T-helper 2 cell (primary cell): ENCODE measurements at regions not wholly inside any gene's neighbourhood (a gene's known extent, or its start where the extent isn't known, plus 50 kb on each side); places are given as distances from the start of the nearest gene placed in this dataset.

ENCODE experiments used
- DNase-seq, 5 experiments: peaks; one replicate each; pipeline versions ENCODE4 v3.0.0 to v3.0.0-alpha.2; 2012 to 2022

DNA sequence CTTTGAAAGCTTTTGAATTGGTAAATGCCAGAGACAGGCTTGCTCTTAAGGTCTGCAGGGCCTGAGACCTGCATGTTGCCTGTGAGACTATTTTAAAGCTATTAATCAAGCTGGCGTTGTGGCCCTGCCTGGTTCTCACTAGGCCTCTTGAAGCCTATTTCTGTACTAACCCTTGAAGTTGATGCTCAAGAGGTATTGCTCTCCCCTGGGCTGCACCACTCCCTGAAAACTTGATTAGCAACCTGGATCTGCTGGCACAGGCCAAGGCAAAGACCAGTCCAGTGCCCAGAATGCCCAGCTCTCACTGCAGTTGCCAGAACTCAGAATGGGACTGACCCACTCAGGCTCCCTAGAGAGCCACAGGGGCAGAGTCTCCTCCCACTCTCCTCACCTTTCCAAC, 220.0 kb upstream of the MEOX2 start:
- no peak for DNase-seq

DNA sequence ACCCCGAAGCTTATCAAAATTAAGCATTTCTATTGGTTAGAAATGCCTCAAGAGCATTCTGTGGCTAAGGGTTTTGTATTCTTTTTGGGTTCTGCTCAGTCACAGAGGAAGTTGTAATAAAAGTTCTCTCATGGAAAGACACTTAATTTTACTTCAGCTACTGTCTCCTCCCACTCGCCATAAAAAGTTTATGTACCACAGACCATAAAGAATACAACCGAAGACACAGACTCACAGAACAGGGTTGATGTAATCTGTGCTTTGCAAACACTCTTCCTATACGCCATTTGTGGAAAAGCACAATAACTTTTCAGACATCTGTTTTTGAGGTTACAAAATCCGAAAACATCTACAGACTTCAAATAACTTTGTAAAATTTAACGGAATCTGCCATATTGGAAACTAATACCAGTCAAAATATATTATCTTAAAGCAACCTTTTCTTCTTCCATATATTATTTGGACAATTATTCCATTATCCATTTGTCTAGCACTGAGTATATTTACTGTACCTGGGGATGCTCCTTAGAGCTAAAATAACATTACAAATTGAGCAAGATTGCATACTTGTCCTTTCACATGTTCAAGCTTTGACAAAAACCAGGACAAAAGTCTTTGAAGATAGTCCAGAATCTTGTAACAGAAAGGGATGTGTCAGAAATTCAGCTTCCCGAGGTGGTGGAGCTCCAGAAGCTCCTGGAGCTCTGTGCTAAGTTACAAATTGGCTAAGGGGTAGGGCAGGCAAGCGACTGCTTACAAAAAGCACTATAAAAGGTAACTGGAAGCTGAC, 219.0 kb upstream of the MEOX2 start:
- DNase-seq, result no peak

DNA sequence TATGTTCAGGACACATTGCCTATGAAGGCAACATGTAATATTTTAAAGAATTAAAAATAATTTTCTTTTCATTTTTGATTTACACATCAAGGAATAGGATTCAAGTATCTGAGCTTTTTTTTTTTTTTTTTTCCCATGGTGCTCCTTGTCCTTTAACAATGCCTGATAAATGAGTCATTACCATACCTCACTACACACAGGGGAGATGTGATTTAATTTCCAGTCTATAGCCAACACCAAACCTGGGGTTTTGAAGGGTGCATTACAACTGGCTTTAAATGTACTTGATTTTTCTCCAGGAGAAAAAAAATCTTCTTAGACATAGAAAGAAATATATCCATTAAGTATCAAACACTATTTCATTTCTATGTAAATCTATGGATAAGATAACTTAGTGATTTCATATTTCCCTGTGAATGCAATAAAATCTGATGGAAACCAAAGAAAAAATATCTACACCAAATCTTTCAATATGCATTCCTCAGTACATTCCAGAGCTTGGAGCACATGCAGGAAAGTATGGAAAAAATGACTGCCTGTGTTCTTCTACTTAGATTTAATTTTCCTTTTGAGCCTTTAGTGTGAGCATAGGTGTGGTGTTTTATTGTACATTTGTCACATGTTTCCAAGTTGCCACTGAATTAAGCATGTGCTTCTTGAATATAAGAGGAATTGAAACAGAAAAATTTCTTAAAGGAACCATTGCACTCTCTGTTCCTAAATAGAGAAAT, 204.8 kb upstream of the MEOX2 start:
- no peak for DNase-seq

DNA sequence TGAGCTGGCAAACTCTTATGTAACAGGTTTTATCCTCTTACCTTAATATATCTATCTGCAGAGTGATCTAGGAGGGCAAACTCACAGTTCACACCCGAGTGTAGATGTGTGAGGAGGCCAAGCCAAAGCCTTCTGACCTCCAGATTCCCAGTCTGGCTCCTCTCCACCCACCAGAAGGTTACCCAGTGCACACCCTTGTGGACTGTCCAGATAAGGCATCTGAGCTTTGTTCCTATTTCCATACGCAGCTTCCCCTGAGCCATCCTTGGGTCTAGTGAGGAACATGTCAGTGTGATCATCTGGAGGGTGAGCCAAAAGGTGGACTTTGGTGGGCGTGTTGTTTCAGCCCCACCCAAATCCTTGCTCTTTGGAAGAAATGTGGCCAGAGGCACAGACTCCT, 203.0 kb upstream of the MEOX2 start:
- DNase-seq, result no peak

DNA sequence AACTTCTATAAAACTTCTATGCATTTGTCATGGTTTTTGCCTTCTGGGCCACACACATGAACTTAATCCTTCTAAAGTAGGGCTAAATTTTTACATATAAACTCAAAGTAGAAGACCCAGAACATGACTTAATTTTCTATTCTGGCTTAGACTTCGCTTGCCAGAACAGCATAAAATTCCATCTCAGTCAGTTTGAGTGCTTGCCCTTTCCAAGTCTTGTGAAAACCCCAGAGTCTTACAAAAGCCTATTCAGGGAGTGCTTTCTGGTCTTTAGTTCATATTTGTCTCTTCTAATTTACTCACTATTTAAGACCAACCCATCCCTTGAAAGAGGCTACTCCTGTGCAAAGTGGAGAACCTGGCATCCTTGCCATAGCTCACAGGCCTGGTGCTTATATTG, 201.6 kb upstream of the MEOX2 start:
- no peak for DNase-seq

DNA sequence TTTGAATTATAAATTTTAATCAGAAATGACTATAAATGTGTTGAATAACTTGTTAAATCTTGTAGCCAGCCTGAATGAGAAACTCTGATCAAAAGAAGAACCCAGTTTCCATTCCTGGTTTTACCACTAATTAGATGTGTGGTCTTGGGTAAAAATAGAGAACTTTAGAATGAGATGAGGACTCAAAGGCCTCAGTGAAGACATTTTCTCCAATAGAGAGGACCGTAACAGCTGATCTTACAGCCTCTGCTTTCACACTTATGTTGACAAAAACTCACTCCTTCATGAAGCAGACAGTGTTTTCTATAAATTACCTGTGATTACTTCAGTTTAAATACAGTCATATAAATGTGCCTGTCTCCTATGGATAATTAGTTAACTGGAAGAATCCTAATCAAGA, 200.1 kb upstream of the MEOX2 start:
- no peak for DNase-seq

DNA sequence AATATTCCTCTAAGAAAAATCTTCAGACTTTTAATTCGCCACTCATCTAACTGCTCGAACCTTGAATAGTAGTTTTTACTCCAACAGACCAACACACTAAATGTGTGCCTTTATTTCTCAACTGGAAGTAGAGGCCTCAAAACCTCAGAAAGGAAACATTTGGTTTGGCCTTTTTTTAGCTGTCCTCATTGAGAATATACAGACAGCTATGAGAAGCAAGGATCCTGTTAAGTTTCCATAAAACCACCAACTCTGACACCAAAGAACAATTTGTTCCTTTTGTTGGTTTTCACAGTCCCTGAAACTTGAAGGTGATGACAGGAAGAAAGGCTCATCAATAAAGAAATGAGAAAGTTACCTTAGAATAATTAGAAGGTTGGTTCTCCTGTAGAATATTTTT, 199.2 kb upstream of the MEOX2 start:
- DNase-seq, result no peak

DNA sequence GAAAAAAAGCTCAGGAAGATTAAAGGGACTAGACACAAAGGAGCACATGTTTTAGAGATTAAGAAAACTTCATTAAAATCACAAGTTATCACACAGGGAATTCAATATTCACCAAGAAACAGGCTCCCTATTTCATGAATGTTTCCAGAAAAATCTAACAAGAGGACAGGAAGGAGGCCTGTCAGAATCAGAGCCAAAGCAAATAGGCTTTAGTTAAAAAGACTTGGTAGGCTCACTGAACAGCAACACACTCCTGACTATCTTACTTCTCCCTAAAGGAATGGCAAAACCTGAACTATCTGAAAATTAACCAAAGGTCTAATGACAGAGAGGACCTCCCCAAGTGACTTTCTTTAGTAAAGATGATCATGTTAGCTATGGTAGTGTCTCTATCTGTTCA, 188.3 kb upstream of the MEOX2 start:
- DNase-seq, result no peak

DNA sequence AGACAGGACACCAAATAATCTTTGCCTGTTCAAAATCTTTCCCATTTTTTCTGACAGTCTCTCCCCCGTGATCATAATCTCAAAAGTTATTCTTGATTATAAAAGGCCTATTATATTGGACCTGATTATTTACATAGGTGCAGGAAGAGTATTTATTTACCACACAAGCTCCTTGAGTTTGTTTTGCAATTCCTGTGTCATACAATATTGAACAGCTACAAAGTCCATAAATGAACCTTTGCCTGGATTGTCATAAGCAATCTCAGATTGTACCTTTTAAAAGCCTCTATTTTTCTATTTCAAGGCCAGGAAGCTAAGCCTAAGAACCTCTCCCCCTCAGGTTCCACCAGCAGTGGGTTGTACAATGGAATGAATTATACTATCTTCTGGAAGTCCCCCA, 183.9 kb upstream of the MEOX2 start:
- no peak for DNase-seq

DNA sequence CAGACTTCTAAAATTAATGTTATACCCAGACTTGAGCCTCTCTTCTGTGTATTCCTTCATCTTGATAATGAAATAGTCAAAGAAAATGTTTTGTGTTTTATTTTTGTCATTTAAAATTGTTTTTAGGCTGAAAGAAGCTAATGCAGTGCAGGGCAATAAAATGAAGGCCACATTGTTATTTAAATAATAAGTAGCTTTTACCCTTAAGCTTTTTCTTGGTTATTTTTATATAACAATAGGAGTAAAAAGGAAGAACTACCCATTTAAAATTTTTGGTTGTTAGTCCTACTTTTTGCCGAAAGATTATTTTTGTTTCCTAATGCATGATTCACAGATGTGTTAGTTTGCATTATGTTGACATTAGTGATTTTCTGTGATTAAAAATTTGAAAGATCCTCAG, 181.0 kb upstream of the MEOX2 start:
- DNase-seq, result no peak

DNA sequence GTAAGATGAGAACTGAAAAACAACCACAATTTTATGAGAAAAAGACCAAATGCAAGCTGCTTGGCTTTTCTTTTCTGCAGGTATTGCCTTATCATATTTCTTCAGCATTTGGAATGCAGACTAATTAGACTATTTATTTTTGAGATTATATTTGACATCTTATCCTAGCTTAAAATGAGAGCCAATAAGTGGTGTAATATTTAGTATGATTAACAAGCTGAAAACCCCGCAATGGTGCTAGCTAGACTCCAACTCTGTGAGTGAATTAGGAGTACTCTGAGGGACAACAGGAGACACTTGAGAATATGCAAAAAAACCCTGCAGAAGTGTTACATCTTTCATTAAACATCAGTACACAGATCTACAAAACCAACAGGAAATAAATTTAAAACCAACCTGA, 180.3 kb upstream of the MEOX2 start:
- DNase-seq, result no peak

DNA sequence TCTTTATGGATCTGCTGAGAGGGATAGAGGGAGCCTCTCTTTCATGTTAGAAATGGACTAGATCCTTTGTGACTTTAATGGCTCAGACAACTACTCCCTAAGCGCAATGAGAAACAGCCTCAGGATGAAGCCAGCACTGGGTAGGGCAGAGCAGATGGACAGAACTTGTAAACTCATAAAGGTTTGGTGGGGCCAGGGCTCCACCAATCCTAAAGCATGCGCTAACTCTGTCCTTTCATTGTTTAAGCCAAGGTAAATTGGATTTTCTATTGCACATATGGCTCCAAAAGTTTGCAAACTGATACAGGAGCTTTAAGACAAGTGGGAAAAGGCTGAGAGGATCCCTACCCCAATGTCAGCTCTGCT, 178.1 kb upstream of the MEOX2 start:
- DNase-seq, result no peak

DNA sequence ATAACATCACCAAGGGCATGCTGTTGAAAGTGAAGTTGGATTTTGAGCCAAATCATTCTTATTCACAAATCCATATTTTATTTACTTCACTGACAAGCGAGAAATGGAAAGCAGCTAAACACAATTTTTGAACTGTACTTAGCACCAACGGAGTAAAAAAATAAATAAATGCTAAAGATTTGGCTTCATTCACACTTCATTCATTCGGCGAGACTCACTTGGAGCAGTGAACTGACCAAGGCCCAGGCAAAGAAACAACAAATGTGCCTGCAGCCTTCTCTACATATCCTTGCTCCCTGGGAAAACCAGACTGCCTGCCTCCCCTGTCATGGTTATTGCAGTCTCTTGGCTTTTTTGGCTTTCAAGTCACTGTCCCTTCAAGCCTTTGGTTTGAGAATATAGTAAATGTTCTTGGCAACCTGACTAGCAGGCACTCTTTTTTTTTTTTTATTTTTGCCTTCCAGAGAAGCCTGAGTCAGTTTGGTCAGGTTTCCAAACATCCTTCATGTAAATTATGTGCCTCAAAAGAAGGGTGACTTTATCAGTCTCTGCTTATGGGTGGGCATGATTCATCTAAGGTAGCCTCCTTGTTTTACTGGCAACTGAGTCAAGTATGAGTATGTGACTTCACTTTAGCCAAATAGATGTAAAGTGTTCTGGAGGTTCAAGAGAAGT, 177.6 kb upstream of the MEOX2 start:
- no peak for DNase-seq

DNA sequence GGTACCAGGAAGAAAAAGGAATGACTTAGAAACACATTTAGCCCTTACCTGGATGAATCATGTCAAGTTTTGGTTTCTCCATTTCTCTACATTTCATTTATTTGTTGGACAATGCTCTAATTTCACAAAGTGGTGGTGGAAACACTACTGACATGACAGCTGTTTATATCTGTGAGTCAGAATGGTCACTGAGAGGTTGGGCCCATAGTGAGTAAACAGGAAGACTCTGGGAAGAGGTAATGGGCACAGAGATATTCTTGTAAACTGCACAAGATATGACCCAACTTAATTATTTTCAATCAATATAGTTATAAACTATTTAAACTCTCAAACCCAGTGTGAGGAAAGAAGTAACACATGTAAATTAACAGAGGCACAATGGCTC, 176.3 kb upstream of the MEOX2 start:
- DNase-seq, result no peak

DNA sequence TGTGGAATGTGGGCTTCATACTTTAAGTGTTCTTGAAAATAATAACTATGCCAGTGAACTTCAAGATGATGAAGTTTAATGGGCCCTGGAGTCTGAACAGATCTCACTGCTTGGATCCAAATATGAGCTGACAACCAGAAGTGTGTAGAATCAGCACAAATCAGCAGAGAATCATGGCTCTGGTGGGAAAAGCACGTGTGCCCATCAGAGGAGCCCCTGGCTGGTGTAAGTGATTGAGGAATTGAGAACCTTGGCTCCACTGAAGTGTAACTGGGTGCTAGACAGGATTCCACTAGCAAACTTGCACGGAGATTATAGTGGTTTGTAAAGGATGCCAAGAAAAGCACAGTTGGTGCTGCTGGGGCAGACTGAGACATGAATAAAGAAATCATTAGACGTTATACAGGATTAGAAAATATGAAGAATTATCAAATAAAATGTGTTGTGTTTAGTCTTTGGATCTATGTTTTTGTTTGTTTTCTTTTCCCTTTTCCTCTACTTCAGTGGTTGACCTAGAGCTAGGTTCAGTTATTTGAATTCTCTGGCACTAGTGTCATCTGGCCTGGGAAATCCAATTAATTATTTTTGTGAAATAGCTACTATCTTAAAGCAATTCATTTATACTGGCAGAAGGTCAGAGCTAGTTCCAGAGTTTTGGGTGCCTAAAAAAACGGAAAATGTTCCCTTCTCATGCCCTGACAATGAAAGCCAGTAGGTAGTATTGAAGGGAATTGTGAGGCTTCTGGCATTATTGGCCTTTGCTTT, 175.7 kb upstream of the MEOX2 start:
- no peak for DNase-seq

DNA sequence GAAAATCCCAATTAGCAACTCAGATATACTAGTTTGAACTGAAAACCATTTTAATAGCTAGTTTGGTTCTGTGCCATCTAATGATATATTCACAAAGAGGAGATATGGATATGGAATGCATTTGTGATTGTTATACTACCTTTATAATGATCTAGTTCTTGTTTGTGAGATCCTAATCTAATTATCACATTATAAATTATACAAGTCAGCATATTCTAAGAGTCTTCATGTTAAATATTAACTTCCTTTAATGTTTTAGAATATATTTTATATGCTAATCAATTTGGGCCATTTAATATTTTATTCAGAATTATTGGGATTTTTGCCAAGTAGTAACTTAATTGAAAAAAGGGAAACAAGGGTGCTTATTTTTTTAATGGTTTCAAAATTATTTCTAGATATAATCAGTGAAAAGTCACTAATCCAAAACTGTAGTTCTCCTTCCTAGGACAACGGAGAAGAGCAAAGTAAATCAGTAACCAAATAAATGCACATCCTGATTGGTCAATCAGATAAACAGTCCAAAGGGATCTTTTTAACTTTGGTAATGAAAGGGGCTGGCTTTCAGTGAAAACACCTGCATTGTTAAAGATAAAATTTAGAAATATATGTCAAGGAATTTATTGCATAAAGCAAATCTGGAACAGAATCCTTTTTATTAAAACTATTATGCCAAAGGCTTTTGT, 173.9 kb upstream of the MEOX2 start:
- DNase-seq, result no peak

DNA sequence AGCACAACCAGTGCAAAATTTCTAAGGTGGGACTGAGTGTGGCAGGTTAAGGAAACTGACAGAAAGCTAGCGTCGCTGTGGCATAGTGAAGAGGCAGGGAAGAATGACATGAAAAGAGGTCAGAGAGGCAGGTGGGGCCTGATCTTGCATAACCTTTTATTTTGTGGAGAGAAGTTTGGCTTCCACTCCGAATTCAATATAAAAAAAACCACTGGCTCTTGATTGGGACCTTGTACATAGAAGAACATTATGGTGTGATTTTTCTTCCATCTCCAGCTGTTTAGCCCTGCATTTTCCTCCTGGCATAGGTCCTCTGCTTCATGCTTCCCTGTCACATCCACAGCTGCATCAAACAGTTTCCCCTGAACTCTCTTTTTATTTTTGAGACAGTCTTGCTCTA, 170.5 kb upstream of the MEOX2 start:
- no peak for DNase-seq

DNA sequence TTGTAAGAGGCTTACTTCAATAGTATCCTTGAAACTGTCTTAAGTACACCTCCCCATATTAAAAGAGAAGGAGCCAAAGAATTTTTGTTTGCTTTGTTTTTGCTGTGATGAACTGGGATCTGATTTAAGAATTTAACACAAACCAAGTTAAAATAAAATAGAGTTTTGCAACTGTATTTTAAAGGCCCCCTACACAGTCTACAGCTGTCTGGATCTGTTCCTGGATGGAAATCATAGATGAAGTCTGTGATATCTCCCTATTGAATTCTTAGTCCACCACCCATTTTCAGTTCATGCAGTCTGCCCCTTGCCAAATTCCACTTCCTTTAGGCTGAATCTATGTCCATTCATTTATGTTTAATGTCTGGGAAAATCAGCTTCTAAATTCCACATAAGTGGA, 169.8 kb upstream of the MEOX2 start:
- DNase-seq, result no peak

DNA sequence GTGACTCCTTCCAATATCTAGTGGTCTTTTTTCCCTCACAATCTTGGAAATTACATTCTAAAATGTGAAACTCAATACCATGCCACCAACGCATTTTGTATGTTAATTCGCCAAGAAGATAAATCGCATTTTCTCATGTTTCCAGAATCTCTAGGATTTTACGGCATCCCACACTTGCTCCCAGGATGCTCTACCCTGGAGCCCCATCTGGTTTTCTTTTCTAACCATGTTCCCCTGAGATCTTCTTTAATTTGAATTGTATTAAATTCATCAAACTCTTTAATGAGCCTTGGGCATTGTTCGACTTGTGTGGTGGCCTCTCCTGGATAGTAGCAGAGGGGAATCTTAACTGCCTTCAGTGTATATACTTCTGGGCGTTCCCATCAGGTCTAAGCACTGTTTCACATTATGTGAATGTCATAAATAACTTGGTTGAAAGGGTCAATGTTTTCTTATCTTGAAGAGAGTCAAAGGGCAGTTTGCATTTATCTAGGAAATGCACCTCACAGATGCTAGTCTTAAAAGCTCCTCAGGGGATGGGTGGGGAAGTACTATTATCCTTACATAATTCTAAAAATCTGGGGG, 169.1 kb upstream of the MEOX2 start:
- DNase-seq, result no peak

DNA sequence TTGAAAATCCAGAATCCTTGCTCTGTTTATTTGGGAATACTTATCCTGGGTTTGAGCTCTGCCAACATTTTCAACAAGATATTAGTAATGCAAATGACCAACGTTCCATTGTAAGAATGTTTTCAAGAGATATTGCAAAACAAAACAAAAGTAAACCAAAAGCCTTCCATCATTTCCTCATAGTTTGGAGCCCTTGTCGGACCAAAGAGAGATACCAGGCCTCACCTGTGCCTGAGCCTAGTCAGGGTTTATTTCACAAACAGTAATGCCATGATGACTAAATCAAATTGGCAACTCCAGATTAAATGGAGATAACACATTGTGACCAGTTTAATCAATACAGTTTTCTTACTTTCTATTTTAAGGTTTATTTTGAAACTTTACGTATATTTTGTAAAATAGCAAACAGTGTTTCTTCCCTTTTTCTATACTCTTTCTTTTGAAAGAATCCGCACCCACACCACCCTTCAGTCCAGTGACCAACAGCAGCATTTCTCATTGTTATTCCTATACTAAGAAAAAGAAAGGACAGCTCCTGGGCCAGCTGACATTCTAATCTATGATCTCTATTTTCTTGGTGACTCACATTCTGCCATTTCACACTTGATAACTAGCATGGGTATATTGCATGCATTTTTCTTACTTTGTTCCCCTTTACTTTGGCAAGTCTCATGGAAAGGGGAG, 168.5 kb upstream of the MEOX2 start:
- DNase-seq, result no peak

DNA sequence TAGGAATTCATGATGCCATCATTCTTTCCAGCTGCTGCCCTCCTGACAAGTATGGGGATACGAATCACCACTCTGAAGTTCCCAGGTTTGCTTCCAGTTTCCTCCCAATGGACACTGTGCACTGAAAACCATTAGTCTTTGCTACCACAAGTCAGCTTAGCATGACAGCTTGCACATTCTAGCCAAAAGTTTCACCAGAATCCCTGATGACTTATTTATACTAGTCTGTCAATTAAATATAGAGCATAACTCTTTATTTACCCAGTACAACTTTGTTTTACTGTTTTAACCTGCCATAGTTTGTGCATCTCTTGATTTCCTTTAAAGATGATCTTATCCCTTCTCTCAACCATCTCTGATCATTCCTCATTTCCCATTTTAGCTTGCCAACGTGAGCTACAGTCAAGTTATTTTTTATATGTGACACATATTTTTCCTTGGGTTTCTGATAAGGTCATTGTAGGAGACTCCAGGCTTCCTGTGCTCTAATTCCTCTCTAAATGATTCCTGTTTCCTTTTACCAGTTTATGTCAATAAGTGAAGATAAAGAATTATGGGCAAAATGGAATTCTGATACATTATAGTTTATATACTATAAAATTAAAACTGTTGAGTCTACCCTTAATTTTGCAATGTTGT, 167.5 kb upstream of the MEOX2 start:
- DNase-seq, result no peak
